ENCODE measurements at regions not wholly inside any gene's neighbourhood (a gene's known extent, or its start where the extent isn't known, plus 50 kb on each side); places are given as distances from the start of the nearest gene placed in this dataset.

DNA sequence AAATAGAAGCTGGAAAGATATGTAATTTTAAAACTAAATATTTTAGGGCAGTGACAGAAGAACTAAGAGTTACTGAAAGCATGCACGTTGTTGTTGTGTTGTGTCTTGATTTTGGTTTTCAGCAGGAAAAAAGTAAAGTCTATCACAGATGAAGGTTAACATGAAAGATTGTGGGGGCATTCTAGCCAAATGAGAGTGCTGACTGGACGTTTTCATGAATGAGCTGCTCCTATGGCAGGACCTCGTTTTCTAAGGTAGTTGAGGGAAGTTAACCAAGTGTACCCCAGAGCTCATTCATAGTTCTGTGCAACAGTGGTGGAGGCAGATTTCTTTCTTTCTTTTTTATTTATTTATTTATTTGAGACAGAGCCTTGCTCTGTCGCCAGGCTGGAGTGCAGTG lies 194.6 kb upstream of the IRS2 start:
- no peak for TF ChIP-seq POLR2A (IDR thresholded peaks at IDR 0.05)
- TF ChIP-seq, protein P1, sequence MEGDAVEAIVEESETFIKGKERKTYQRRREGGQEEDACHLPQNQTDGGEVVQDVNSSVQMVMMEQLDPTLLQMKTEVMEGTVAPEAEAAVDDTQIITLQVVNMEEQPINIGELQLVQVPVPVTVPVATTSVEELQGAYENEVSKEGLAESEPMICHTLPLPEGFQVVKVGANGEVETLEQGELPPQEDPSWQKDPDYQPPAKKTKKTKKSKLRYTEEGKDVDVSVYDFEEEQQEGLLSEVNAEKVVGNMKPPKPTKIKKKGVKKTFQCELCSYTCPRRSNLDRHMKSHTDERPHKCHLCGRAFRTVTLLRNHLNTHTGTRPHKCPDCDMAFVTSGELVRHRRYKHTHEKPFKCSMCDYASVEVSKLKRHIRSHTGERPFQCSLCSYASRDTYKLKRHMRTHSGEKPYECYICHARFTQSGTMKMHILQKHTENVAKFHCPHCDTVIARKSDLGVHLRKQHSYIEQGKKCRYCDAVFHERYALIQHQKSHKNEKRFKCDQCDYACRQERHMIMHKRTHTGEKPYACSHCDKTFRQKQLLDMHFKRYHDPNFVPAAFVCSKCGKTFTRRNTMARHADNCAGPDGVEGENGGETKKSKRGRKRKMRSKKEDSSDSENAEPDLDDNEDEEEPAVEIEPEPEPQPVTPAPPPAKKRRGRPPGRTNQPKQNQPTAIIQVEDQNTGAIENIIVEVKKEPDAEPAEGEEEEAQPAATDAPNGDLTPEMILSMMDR (IDR thresholded peaks at IDR 0.05) = no peak

Data from lower leg skin (tissue), 3 donors.